ENCODE measurements at regions not wholly inside any gene's neighbourhood (a gene's known extent, or its start where the extent isn't known, plus 50 kb on each side); places are given as distances from the start of the nearest gene placed in this dataset.

DNA sequence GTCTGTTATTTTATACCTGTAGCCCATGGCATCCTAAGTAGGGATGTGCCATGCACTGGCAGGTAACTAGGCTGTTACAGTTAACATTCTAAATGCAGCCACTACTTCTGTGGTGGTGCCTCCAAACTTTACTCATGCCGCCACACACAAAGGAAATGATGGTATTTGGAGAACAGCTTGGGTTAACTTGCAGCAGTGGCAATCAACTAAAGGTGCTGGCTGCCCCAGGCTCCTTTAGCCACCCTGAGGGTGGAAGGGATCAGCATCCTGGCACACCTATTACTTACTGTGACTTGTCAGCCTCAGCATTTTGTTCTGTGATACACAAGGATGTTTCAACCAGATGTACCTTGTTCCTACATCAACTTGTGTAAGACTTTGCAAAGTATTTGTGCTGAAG is 221.8 kb upstream of the PPP1R3A start:
- TF ChIP-seq CTCF (optimal IDR thresholded peaks at IDR 0.05 in 1 of 3, IDR thresholded peaks at IDR 0.05 in 1 of 3, conservative IDR thresholded peaks at IDR 0.05 in 1 of 3; ENCODE audit: extremely low read depth in 1 of 3, insufficient read depth in 2 of 3, low read length in 3 of 3) (no peak), EZH2 (IDR thresholded peaks at IDR 0.05; ENCODE audit: low read length) (no peak)

Data from keratinocyte (primary cell).